OCI-LY7 (cell line): ENCODE measurements at regions not wholly inside any gene's neighbourhood (a gene's known extent, or its start where the extent isn't known, plus 50 kb on each side); places are given as distances from the start of the nearest gene placed in this dataset.

ENCODE experiments used
- EZH2phosphoT487 ChIP-seq: fragments of 200-600 bp; sonication (generic); IDR thresholded peaks from 2 replicates; pipeline ENCODE4 v1.6.1; 2018; ENCODE audit warnings: low read depth, borderline replicate concordance, mild to moderate bottlenecking, mixed run types, antibody characterized with exemption, low read length, moderate library complexity, mixed read lengths
- TF ChIP-seq, protein P1 (sequence below): fragments of 200-600 bp; sonication (generic); conservative IDR thresholded peaks from 2 replicates; pipeline ENCODE4 v1.5.1; 2014; ENCODE audit warnings: mild to moderate bottlenecking, antibody characterized with exemption, low read length, moderate library complexity, mixed read lengths

DNA sequence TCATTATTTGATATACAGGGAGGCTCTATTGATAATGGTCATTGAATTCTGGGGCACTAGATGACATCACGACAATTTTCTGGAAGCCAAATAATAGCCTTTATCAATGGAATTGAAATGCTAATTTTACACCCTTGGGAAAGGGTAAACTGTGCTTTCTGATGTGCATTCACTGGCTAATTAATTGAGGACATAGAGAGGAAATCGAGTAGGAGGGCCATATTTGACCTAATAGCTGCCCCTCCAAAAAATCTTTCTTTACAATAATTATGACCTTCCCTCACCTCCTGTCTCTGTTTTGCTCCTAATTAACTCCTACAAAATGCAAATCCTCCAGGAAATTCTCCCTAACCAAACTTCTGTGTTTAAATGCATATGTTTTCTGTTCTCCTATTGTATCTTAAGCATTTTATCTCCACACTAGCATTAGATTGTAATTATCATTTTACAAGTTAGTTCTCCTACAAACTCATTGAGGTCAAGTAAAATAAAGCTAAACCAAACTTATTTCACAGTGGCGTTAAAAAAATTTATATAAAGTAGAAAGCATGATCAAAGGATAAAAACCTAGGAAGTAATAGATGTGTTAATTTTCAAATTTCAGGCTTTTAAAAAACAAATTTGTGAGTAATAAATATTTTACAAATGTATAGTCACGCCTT lies 1414.0 kb upstream of the AGA start:
- TF ChIP-seq, protein P1, sequence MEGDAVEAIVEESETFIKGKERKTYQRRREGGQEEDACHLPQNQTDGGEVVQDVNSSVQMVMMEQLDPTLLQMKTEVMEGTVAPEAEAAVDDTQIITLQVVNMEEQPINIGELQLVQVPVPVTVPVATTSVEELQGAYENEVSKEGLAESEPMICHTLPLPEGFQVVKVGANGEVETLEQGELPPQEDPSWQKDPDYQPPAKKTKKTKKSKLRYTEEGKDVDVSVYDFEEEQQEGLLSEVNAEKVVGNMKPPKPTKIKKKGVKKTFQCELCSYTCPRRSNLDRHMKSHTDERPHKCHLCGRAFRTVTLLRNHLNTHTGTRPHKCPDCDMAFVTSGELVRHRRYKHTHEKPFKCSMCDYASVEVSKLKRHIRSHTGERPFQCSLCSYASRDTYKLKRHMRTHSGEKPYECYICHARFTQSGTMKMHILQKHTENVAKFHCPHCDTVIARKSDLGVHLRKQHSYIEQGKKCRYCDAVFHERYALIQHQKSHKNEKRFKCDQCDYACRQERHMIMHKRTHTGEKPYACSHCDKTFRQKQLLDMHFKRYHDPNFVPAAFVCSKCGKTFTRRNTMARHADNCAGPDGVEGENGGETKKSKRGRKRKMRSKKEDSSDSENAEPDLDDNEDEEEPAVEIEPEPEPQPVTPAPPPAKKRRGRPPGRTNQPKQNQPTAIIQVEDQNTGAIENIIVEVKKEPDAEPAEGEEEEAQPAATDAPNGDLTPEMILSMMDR = no peak
- no peak for TF ChIP-seq EZH2phosphoT487
